KBM-7 (cell line): ENCODE measurements at regions not wholly inside any gene's neighbourhood (a gene's known extent, or its start where the extent isn't known, plus 50 kb on each side); places are given as distances from the start of the nearest gene placed in this dataset.

Source experiments
- DNase-seq: peaks from one replicate; pipeline ENCODE4 v3.0.0-alpha.2; 2015
- in situ Hi-C: fragments of 300-500 bp; cut with MboI; formaldehyde crosslinking; loops from 2 replicates; pipeline ENCODE4 v1.14.3; 2020; ENCODE audit warnings: low sequenced_read_pairs, low pct_unique_long_range_greater_than_20kb, mixed read lengths

DNA sequence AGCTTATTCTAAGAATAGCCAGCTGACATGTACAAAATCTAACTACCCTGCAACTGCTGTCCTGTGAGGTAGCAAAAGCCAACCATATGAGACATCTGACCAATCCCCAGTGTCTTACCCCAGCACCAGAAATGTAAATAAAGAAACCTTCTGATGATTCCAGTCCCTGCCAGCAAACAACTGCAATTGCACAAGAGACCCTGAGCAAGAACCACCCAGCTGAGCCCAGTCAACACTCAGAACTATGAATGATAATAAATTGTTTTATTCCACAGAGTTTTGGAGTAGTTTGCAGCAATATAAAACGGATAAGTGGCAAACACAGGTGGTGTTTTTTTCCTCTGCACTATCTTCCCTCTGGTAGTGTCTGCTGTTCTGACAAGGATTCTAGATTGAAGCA is 94.9 kb downstream of the ERCC5 start:
- in situ Hi-C loops = no loop called here
- no peak for DNase-seq

DNA sequence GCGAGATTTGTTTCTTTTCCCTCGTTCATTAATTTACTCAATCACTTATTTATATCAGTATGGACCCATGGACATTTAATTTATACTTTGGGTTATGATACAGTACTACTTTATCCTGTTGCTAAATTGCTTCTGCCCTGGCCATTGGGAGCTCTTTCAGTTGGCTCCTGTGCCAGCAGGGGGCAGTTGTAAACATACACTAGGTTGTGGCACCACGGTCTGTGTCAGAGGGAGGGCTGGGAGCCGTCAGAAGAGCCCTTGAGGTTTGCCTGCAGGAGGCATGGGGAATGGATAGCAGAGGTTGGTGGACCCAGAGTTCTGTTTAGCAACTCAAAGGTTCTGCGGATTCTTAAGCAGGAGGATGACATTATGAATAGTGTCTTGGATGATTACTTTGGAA is 94.3 kb downstream of the ERCC5 start:
- DNase-seq = no peak
- in situ Hi-C loops = no loop called here

DNA sequence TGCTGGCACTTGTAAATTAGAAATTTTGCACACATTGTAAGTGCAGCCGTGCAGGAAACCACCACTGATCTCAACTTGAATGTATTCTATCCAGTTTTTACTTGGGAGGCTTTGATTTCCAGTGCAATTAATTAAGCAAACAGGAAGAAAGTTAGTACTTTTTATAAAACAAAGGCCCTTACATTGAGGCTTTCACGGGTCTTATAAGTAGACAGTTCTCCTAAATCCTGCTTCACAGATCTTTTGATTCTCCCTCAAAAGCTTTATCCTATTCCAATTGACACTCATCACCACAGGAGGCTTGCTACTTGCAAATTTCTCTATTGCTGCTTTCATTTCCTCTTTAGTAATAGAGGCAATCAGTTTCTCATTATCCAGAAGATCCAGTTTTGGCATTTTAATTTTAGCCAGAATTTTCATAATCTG is 90.1 kb downstream of the ERCC5 start:
- no peak for DNase-seq
- in situ Hi-C loops = no loop called here

DNA sequence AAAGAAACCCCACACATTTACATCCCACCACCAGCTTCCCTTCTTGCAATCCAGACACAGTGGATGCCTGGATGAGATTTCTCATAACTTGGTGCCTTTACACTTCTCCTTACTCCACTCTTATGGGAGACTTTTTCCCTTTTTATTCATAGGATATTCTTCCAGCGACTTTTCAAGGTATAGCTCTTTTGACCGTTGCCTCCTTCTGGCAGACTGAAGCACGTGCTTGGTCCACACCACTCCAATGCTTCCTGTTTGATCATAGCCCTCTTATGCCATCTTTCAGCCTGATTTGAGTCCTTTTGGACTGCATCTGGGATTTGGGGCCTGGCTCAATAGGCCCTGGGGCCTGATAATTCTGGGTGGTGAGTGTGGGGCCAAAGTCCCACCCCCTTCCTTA is 87.7 kb downstream of the ERCC5 start:
- in situ Hi-C loops = no loop called here
- no peak for DNase-seq

DNA sequence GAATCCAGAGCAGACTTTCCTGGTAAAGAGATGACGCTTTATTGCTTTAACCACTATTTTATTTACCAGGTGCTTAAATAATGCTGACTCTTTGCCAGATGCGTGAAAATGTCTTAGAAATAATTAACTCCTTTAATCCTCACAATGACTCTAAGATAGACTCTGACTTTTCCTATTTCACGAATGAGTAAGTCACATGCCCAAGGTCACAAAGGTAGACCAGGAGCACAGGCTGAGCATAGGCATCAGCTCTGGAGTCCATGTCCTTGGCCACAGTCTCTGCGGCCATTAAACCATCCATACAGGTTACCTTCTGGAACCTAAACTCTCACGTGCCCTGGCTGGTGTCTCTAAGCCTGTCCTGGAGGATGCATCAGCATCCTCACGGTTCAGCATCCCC is 87.3 kb downstream of the ERCC5 start:
- in situ Hi-C loops = no loop called here
- DNase-seq = no peak

GRCh38 chr13:102932331-102932730 is 86.5 kb downstream of the ERCC5 start:
- in situ Hi-C loops = no loop called here
- no peak for DNase-seq

- DNase-seq = no peak
- in situ Hi-C loops = no loop called here
These were observed 84.7 kb downstream of the ERCC5 start for GRCh38 chr13:102930566-102930965.

DNA sequence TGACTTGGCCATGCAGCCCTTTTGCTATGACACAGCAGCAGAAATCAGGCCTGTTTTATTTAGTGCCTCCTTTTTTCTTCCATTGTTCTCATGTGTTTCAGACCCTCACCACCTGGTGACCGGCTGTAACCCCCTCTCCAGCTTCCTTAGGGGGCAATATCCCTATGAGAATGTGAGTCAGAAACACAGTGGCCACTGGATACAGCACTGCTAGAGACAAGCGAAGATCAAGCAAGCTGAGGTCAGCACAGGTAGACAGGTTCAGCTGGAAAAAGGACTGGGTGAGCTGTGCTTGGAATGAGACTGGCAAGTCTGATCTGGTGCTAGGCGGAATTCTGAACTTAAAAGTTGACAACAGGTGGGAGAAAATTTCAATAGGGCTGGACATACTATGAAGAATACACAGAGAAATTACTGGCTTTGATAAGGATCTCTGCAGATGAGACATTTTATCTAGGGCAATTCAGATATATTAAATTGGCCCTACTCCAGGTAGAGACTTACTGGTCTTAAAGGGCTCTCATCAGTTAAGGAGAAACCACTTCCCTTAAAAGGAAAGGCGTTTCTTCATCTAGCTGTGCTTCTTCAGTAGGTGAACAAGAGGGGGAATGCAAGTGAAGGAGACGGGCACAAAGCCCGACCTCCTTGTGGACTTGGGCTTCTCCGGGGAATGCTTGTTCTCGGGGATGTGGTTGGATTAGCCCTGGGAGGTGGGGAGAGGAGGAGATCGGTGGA is 83.3 kb downstream of the ERCC5 start:
- in situ Hi-C loops = no loop called here
- no peak for DNase-seq
